ENCODE measurements at regions not wholly inside any gene's neighbourhood (a gene's known extent, or its start where the extent isn't known, plus 50 kb on each side); places are given as distances from the start of the nearest gene placed in this dataset.
A peak's percentile ranks its signal among the peaks of the same experiment; 100 is the strongest.

DNA sequence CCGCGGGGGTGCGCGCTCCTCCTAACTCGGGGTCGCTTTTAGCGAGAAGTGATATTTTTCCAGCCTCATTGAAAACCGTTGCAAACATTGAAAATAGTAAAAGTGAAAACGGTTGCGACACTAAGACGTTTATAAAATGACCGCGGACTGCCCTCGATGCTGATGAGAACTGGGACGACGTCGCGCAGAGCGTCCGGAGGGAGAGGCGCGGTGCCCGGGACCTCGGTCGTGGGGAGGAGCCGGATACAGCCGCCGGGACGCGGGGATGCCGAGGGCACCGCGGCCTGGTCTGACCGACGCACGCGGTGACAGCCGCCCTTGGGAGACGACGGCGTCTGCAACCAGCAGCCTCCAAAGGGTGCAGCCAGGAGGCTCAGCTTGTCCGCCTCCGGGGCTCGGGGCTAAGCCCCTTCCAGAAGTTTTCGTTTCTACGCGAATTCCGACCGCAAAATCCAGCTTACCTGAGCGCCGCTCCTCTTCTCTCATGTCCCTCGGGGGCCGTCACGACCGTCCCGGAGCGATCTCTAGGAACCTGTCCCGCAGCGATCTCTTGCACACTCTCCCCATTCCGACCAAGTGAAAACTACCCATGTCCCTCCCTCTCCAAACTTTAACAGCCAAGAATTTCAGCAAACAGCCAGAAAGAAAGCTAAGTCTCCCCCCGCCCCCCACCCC lies 144.4 kb upstream of the ETS2 start:
- Histone ChIP-seq H3K27ac (replicated peaks) (no peak overlapping the region), H3K36me3 (no peaks in the 10 kb centered on the region), H3K27me3 (ENCODE audit: low read depth) (peaks cover 94% of the 10 kb centered on the region), H3K4me3 (peak overlapping the region; percentile 68), H3K9me3 (replicated peaks) (no peaks in the 10 kb centered on the region), H3K4me1 (peaks cover 17% of the 10 kb centered on the region)
- intact Hi-C loops (cut with micrococcal nuclease), result no loop called here
- DNase-seq, result peak; percentile 20
- TF ChIP-seq CTCF (IDR thresholded peaks at IDR 0.05; ENCODE audit: borderline replicate concordance), result no peak

DNA sequence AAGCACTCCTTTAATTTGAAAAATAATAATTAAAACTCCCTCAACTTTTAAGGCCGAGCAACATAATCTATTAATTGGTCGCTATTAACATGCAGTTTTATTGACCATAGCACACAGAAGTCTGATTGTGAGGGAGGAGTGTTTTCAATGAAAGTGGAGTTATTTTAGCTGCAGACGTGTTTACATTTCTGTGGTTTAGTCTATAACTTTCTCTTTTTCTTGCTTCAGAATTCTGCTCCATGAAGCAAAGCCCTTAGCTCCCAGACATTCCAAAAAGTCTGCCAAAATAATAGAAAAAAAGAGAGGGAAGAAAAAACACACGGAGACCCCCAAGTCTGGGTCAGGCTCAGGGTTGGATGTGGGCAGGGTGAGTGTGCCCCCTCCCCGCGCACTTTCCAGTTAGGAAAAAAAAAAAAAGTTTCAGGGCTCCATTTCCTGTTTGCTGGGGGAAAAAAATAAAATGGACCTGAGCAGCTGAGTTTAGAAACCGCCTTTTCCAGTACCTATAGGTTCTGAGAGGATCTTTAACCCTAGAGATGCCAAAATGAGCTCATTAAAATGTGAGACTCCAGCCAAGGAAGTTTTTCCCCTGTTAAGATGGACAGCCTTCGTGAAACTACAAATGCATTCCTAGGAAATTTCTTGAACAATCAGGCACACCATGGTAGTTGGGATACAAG lies 143.7 kb upstream of the ETS2 start:
- Histone ChIP-seq H3K27me3 (ENCODE audit: low read depth) (peaks cover 89% of the 10 kb centered on the region), H3K36me3 (no peaks in the 10 kb centered on the region), H3K4me1 (peaks cover 17% of the 10 kb centered on the region), H3K27ac (replicated peaks) (no peak overlapping the region), H3K9me3 (replicated peaks) (no peaks in the 10 kb centered on the region), H3K4me3 (peak overlapping the region; percentile 68)
- DNase-seq, result no peak
- intact Hi-C loops (cut with micrococcal nuclease), result no loop called here
- TF ChIP-seq CTCF (IDR thresholded peaks at IDR 0.05; ENCODE audit: borderline replicate concordance), result no peak

DNA sequence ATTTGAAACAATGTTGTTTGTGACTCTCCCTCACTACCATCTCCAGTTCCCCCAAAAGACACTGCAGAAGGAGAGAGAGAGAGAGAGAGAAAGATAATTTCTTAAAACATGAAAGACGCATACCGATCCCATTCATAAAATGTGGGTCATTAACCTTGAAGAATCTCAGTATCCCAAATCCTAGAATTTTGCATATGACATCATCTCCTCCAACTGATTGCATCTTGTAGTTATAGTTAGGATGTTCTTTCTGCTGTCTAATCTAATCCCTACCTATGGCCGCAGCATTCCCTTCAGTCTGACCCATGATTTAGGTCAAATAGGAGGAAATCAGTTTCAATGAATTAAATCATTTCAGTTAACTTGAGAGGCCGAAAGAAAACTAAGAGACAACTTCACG lies 142.4 kb upstream of the ETS2 start:
- no peak overlapping the region for H3K27ac ChIP-seq (replicated peaks)
- no peak overlapping the region for H3K4me3 ChIP-seq
- peaks cover 77% of the 10 kb centered on the region for H3K27me3 ChIP-seq (ENCODE audit: low read depth)
- H3K9me3 ChIP-seq (replicated peaks), result no peaks in the 10 kb centered on the region
- no peak for TF ChIP-seq CTCF (IDR thresholded peaks at IDR 0.05; ENCODE audit: borderline replicate concordance)
- intact Hi-C loops (cut with micrococcal nuclease), result no loop called here
- no peaks in the 10 kb centered on the region for H3K36me3 ChIP-seq
- peaks cover 17% of the 10 kb centered on the region for H3K4me1 ChIP-seq
- DNase-seq, result no peak

- Histone ChIP-seq H3K36me3 (no peaks in the 10 kb centered on the region), H3K9me3 (replicated peaks) (no peaks in the 10 kb centered on the region), H3K27me3 (ENCODE audit: low read depth) (peaks cover 67% of the 10 kb centered on the region), H3K27ac (replicated peaks) (no peak overlapping the region), H3K4me1 (peaks cover 17% of the 10 kb centered on the region), H3K4me3 (no peak overlapping the region)
- no peak for DNase-seq
- TF ChIP-seq CTCF (IDR thresholded peaks at IDR 0.05; ENCODE audit: borderline replicate concordance), result no peak
- intact Hi-C loops (cut with micrococcal nuclease), result no loop called here
Observed at GRCh38 chr21:38664315-38664714, 141.4 kb upstream of the ETS2 start.

DNA sequence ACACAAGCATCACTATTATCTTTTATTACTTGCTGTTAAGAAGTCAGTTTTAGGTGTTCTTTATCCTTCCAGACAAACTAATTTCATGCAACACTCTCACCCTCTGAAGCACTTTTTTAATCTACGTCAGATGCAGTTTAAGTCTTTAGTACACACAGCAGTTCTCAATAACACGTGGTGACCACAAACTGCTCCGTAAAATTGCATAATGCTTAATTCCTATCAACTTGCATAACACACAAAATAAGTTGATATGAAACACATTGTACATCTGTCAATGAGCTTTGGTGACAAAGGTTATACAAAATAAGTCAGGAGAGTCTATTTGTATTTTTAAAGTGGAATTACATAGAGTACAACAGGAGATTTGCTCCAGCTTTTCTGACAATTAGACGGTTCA lies 140.9 kb upstream of the ETS2 start:
- Histone ChIP-seq H3K9me3 (replicated peaks) (no peaks in the 10 kb centered on the region), H3K27ac (replicated peaks) (no peak overlapping the region), H3K4me3 (no peak overlapping the region), H3K4me1 (peaks cover 17% of the 10 kb centered on the region), H3K27me3 (ENCODE audit: low read depth) (peaks cover 61% of the 10 kb centered on the region), H3K36me3 (no peaks in the 10 kb centered on the region)
- DNase-seq, result no peak
- no peak for TF ChIP-seq CTCF (IDR thresholded peaks at IDR 0.05; ENCODE audit: borderline replicate concordance)
- intact Hi-C loops (cut with micrococcal nuclease), result no loop called here
